ENCODE measurements at regions not wholly inside any gene's neighbourhood (a gene's known extent, or its start where the extent isn't known, plus 50 kb on each side); places are given as distances from the start of the nearest gene placed in this dataset.

DNA sequence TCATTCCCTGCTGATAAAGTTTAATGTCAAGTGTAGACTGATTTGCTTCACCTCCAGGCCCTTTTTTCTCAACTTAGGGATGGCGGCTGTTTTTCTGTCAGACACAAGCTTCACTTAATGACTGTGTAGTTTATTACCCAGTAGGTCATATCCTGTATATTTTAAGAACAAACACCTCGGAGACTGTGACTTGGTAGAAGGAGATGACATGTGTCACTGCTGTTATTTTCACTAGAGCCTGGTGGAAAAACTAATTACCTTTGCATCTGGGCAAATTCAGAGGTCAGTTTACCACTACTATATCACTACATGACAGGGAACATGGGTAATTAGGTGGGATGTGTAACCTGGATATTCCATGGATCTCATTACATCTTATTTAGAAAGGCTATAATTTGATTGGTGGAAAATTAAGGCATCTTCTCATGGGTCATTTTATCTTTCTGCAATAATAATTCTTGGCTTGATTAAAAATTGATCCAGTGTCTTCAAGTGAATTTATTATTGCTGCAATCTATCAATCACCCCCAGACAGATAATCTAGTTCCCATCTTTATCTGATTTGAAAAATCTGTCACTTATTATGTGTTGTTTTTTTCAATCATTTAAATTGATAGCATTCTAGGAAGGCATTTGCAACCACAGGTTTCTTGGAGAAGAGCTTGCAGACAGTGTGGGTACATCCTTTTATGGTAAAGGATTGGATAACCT lies 353.8 kb upstream of the SPRED2 start:
- H3K36me3 Mint-ChIP-seq: no peaks in the 10 kb centered on the region
- TF ChIP-seq, protein P1, sequence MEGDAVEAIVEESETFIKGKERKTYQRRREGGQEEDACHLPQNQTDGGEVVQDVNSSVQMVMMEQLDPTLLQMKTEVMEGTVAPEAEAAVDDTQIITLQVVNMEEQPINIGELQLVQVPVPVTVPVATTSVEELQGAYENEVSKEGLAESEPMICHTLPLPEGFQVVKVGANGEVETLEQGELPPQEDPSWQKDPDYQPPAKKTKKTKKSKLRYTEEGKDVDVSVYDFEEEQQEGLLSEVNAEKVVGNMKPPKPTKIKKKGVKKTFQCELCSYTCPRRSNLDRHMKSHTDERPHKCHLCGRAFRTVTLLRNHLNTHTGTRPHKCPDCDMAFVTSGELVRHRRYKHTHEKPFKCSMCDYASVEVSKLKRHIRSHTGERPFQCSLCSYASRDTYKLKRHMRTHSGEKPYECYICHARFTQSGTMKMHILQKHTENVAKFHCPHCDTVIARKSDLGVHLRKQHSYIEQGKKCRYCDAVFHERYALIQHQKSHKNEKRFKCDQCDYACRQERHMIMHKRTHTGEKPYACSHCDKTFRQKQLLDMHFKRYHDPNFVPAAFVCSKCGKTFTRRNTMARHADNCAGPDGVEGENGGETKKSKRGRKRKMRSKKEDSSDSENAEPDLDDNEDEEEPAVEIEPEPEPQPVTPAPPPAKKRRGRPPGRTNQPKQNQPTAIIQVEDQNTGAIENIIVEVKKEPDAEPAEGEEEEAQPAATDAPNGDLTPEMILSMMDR (IDR thresholded peaks at IDR 0.05; ENCODE audit: unreplicated experiment): no peak
- no peaks in the 10 kb centered on the region for H3K9me3 Mint-ChIP-seq
- H3K27me3 Mint-ChIP-seq (ENCODE audit: low read depth): no peaks in the 10 kb centered on the region
- peaks cover 15% of the 10 kb centered on the region for H3K4me1 Mint-ChIP-seq
- no peak overlapping the region for H3K27ac Mint-ChIP-seq
- no peak for DNase-seq (ENCODE audit: low spot score in 2 of 2, unreplicated experiment in 2 of 2)
- H3K4me3 Mint-ChIP-seq: no peak overlapping the region

DNA sequence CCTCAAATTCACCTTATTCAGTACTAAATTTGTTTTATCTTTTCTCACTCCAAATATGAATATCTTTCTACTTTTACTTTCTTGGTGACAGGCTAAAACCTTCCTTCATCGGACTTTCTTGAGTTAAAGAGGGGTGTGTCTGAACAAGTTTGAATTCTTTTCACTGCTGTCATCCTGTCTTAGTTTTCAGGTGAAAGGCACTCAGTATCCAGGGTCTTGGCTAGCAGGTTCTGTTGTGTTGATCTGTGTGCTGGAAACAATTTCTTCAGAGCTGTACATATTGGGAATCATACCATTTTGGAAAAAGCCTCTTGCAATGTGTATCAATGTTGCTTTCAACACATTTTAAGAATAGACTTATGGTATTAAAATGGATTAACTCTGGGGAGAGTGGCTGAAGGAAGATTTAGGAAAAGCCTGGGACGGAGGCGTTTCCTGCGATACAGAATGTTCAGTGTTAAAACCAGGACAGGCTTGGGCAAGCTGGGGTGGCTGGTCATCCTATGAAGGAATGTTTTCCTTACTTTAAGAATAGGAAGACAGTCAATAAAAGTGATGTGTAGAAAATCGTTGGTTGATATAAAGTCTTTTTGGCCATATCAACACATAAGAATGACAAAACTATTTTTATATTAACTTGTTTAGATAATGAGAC lies 350.7 kb upstream of the SPRED2 start:
- no peak for DNase-seq (ENCODE audit: low spot score in 2 of 2, unreplicated experiment in 2 of 2)
- peaks cover 4% of the 10 kb centered on the region for H3K4me1 Mint-ChIP-seq
- TF ChIP-seq, protein P1 (IDR thresholded peaks at IDR 0.05; ENCODE audit: unreplicated experiment): no peak
- peaks cover under 1% of the 10 kb centered on the region for H3K9me3 Mint-ChIP-seq
- H3K36me3 Mint-ChIP-seq: no peaks in the 10 kb centered on the region
- no peak overlapping the region for H3K4me3 Mint-ChIP-seq
- H3K27ac Mint-ChIP-seq: no peak overlapping the region
- H3K27me3 Mint-ChIP-seq (ENCODE audit: low read depth): no peaks in the 10 kb centered on the region

DNA sequence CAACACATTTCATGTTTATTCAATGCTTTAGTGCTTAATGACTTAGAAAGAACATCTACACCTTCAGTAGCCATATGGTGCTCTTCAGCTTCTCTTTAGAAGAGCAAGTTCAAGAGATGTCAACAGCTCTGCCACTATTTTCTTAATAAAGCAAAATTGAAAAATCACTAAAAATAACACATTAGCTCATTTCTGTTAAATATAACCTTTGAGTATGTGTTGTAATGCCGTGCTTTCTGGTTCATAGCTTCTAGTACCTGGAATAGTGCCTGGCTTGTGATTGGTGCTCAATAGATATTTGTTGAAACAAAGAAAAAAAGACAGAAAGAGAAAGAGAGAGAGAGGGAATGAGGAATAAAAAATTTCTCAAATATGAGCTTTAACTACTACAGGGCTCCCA lies 349.8 kb upstream of the SPRED2 start:
- TF ChIP-seq, protein P1 (IDR thresholded peaks at IDR 0.05; ENCODE audit: unreplicated experiment): no peak
- Mint-ChIP-seq H3K9me3 (peaks cover 4% of the 10 kb centered on the region), H3K4me1 (peaks cover 4% of the 10 kb centered on the region), H3K27me3 (ENCODE audit: low read depth) (no peaks in the 10 kb centered on the region), H3K27ac (no peak overlapping the region), H3K36me3 (no peaks in the 10 kb centered on the region), H3K4me3 (no peak overlapping the region)
- no peak for DNase-seq (ENCODE audit: low spot score in 2 of 2, unreplicated experiment in 2 of 2)

DNA sequence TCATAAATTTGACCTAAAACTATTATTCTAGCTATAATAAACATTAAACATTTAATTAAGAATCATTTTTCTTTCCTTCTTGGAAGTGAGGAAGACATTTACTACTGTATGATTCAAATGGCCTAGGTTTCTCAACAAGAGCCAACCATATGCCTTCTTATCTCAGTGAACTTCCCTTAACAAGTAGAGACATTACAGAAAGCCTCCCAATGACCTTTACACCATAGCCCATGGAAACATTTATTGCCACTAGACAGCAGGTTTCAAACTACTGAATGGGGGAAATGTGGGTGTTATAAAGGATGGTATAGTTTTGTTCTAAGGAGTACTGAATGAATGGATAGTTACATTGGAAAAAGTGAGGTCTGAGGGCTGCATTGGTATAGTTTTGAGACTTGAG lies 349.4 kb upstream of the SPRED2 start:
- peaks cover 4% of the 10 kb centered on the region for H3K9me3 Mint-ChIP-seq
- TF ChIP-seq, protein P1 (IDR thresholded peaks at IDR 0.05; ENCODE audit: unreplicated experiment): no peak
- H3K27me3 Mint-ChIP-seq (ENCODE audit: low read depth): no peaks in the 10 kb centered on the region
- no peaks in the 10 kb centered on the region for H3K36me3 Mint-ChIP-seq
- no peak for DNase-seq (ENCODE audit: low spot score in 2 of 2, unreplicated experiment in 2 of 2)
- H3K4me1 Mint-ChIP-seq: peaks cover 4% of the 10 kb centered on the region
- H3K4me3 Mint-ChIP-seq: no peak overlapping the region
- no peak overlapping the region for H3K27ac Mint-ChIP-seq

DNA sequence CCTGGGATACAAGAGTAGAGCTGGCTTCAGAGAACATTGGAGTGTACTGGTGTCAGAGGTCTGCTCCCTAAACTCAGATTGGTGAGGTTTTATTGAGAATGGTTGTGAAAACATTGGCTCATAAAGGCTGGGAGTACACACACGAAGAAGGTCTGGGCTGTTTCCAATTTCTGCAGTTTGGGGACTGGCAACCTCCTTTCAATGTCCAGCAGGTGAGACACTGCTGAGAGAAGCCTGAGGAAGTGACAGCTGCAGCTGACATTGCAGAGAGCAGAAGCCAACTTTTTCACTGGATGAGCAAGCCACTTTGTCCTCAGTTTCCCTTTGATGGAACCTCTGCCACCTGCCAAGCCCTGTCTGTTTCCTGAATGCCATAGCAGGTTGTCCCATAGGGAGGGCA lies 346.6 kb upstream of the SPRED2 start:
- Mint-ChIP-seq H3K4me1 (peaks cover 18% of the 10 kb centered on the region), H3K27me3 (ENCODE audit: low read depth) (no peaks in the 10 kb centered on the region), H3K36me3 (no peaks in the 10 kb centered on the region), H3K27ac (no peak overlapping the region), H3K4me3 (no peak overlapping the region), H3K9me3 (peaks cover 4% of the 10 kb centered on the region)
- TF ChIP-seq, protein P1 (IDR thresholded peaks at IDR 0.05; ENCODE audit: unreplicated experiment): no peak
- no peak for DNase-seq (ENCODE audit: low spot score in 2 of 2, unreplicated experiment in 2 of 2)

Data from mesothelial cell of epicardium (in vitro differentiated cells).